ENCODE measurements at regions not wholly inside any gene's neighbourhood (a gene's known extent, or its start where the extent isn't known, plus 50 kb on each side); places are given as distances from the start of the nearest gene placed in this dataset.

- Histone ChIP-seq H3K4ac (ENCODE audit: low read length) (no peak overlapping the region), H3K14ac (ENCODE audit: low read length) (no peak overlapping the region), H3K27me3 (ENCODE audit: control insufficient read depth in 3 of 3, insufficient read depth in 3 of 3, low read depth in 1 of 3, low read length in 3 of 3) (no peaks in the 10 kb centered on the region), H3K23ac (ENCODE audit: low read depth, low read length, poor library complexity) (no peak overlapping the region), H3K9ac (ENCODE audit: low read depth, low read length, poor library complexity) (no peak overlapping the region), H2AFZ (ENCODE audit: low read length) (no peak overlapping the region), H3K79me1 (ENCODE audit: low read depth, low read length) (peaks cover 15% of the 10 kb centered on the region), H3K27ac (replicated peaks; ENCODE audit: low read length) (no peak overlapping the region), H3K36me3 (replicated peaks in 1 of 2; ENCODE audit: control insufficient read depth in 2 of 2, insufficient read depth in 2 of 2, low read length in 2 of 2) (peaks cover 89 to 97% of the 10 kb centered on the region in 2 donors), H2AK5ac (ENCODE audit: low read depth, low read length) (no peak overlapping the region), H2BK15ac (ENCODE audit: low read length) (no peak overlapping the region), H4K8ac (ENCODE audit: low read depth, low read length) (no peak overlapping the region), H3K4me3 (ENCODE audit: low read length in 2 of 2) (no peak overlapping the region), H4K91ac (ENCODE audit: low read depth, low read length, poor library complexity) (no peak overlapping the region), H2BK12ac (ENCODE audit: low read length) (no peak overlapping the region), H3K4me1 (ENCODE audit: control insufficient read depth in 2 of 2, insufficient read depth in 1 of 2, low read depth in 1 of 2, low read length in 2 of 2) (no peaks in the 10 kb centered on the region), H3K4me2 (ENCODE audit: insufficient read depth, low read length, poor library complexity, severe bottlenecking) (no peak overlapping the region), H3K18ac (ENCODE audit: low read length) (no peak overlapping the region), H2BK120ac (ENCODE audit: low read depth, low read length) (no peak overlapping the region), H3K9me3 (replicated peaks in 1 of 2; ENCODE audit: control insufficient read depth in 2 of 2, insufficient read depth in 1 of 2, low read depth in 1 of 2, low read length in 2 of 2) (peaks cover 24 to 49% of the 10 kb centered on the region in 2 donors), H2BK5ac (ENCODE audit: low read length) (no peak overlapping the region)
- WGBS, 2 donors (ENCODE audit: extremely low coverage in 2 of 2, insufficient read length in 2 of 2, insufficient replicate concordance in 1 of 2): no CpG with 5 or more reads among the region's 9 CpGs
- no peak for DNase-seq (ENCODE audit: low spot score)
Measured at GRCh38 chr19:5211217-5211822, 129.3 kb downstream of the PTPRS start.

- H3K27me3 ChIP-seq (ENCODE audit: control insufficient read depth in 3 of 3, insufficient read depth in 3 of 3, low read depth in 1 of 3, low read length in 3 of 3): no peaks in the 10 kb centered on the region
Measured at GRCh38 chr19:5210556-5210955, 130.1 kb downstream of the PTPRS start.

GRCh38 chr19:5207806-5208205, 132.8 kb downstream of the PTPRS start:
- Histone ChIP-seq H3K27me3 (ENCODE audit: control insufficient read depth in 3 of 3, insufficient read depth in 3 of 3, low read depth in 1 of 3, low read length in 3 of 3) (no peaks in the 10 kb centered on the region), H2AK5ac (ENCODE audit: low read depth, low read length) (no peak overlapping the region), H2AFZ (ENCODE audit: low read length) (no peak overlapping the region), H2BK5ac (ENCODE audit: low read length) (no peak overlapping the region), H3K4me2 (ENCODE audit: insufficient read depth, low read length, poor library complexity, severe bottlenecking) (no peak overlapping the region), H3K23ac (ENCODE audit: low read depth, low read length, poor library complexity) (peak overlapping the region; percentile 86), H2BK15ac (ENCODE audit: low read length) (no peak overlapping the region), H3K4me3 (ENCODE audit: low read length in 2 of 2) (no peak overlapping the region), H3K14ac (ENCODE audit: low read length) (no peak overlapping the region), H3K4me1 (ENCODE audit: control insufficient read depth in 2 of 2, insufficient read depth in 1 of 2, low read depth in 1 of 2, low read length in 2 of 2) (no peaks in the 10 kb centered on the region), H3K27ac (replicated peaks; ENCODE audit: low read length) (no peak overlapping the region), H3K4ac (ENCODE audit: low read length) (no peak overlapping the region), H3K18ac (ENCODE audit: low read length) (peak overlapping the region; percentile 13), H4K8ac (ENCODE audit: low read depth, low read length) (peak overlapping the region; percentile 1), H2BK12ac (ENCODE audit: low read length) (no peak overlapping the region), H3K9me3 (replicated peaks in 1 of 2; ENCODE audit: control insufficient read depth in 2 of 2, insufficient read depth in 1 of 2, low read depth in 1 of 2, low read length in 2 of 2) (peaks cover 24 to 38% of the 10 kb centered on the region in 2 donors), H2BK120ac (ENCODE audit: low read depth, low read length) (no peak overlapping the region), H3K9ac (ENCODE audit: low read depth, low read length, poor library complexity) (peak overlapping the region; percentile 38), H4K91ac (ENCODE audit: low read depth, low read length, poor library complexity) (no peak overlapping the region), H3K36me3 (replicated peaks in 1 of 2; ENCODE audit: control insufficient read depth in 2 of 2, insufficient read depth in 2 of 2, low read length in 2 of 2) (peaks cover 64 to 86% of the 10 kb centered on the region in 2 donors), H3K79me1 (ENCODE audit: low read depth, low read length) (peaks cover 11% of the 10 kb centered on the region)
- DNase-seq (ENCODE audit: low spot score): no peak
- no CpG with 5 or more reads among the region's 17 CpGs for WGBS, 2 donors (ENCODE audit: extremely low coverage in 2 of 2, insufficient read length in 2 of 2, insufficient replicate concordance in 1 of 2)

More at GRCh38 chr19:5210556-5210955, 130.1 kb downstream of the PTPRS start:
- WGBS, 2 donors (ENCODE audit: extremely low coverage in 2 of 2, insufficient read length in 2 of 2, insufficient replicate concordance in 1 of 2): no CpG with 5 or more reads among the region's 23 CpGs
- Histone ChIP-seq H2BK120ac (ENCODE audit: low read depth, low read length) (no peak overlapping the region), H2AK5ac (ENCODE audit: low read depth, low read length) (peak overlapping the region; percentile 42), H3K4me2 (ENCODE audit: insufficient read depth, low read length, poor library complexity, severe bottlenecking) (no peak overlapping the region), H2BK5ac (ENCODE audit: low read length) (no peak overlapping the region), H3K18ac (ENCODE audit: low read length) (peak overlapping the region; percentile 21), H3K36me3 (replicated peaks in 1 of 2; ENCODE audit: control insufficient read depth in 2 of 2, insufficient read depth in 2 of 2, low read length in 2 of 2) (peaks cover 83 to 97% of the 10 kb centered on the region in 2 donors), H3K4me3 (ENCODE audit: low read length in 2 of 2) (no peak overlapping the region), H3K23ac (ENCODE audit: low read depth, low read length, poor library complexity) (peak overlapping the region; percentile 4), H2BK12ac (ENCODE audit: low read length) (no peak overlapping the region), H4K8ac (ENCODE audit: low read depth, low read length) (no peak overlapping the region), H2BK15ac (ENCODE audit: low read length) (no peak overlapping the region), H2AFZ (ENCODE audit: low read length) (no peak overlapping the region), H3K4me1 (ENCODE audit: control insufficient read depth in 2 of 2, insufficient read depth in 1 of 2, low read depth in 1 of 2, low read length in 2 of 2) (no peaks in the 10 kb centered on the region), H3K14ac (ENCODE audit: low read length) (no peak overlapping the region), H3K9ac (ENCODE audit: low read depth, low read length, poor library complexity) (no peak overlapping the region), H3K9me3 (replicated peaks in 1 of 2; ENCODE audit: control insufficient read depth in 2 of 2, insufficient read depth in 1 of 2, low read depth in 1 of 2, low read length in 2 of 2) (peaks cover 24 to 49% of the 10 kb centered on the region in 2 donors), H3K27ac (replicated peaks; ENCODE audit: low read length) (no peak overlapping the region), H3K79me1 (ENCODE audit: low read depth, low read length) (peaks cover 15% of the 10 kb centered on the region), H4K91ac (ENCODE audit: low read depth, low read length, poor library complexity) (no peak overlapping the region), H3K4ac (ENCODE audit: low read length) (no peak overlapping the region)
- no peak for DNase-seq (ENCODE audit: low spot score)

GRCh38 chr19:5206751-5207075, 133.9 kb downstream of the PTPRS start:
- Histone ChIP-seq H3K9me3 (replicated peaks in 1 of 2; ENCODE audit: control insufficient read depth in 2 of 2, insufficient read depth in 1 of 2, low read depth in 1 of 2, low read length in 2 of 2) (peaks cover 21 to 40% of the 10 kb centered on the region in 2 donors), H2BK15ac (ENCODE audit: low read length) (no peak overlapping the region), H3K36me3 (replicated peaks in 1 of 2; ENCODE audit: control insufficient read depth in 2 of 2, insufficient read depth in 2 of 2, low read length in 2 of 2) (peaks cover 56 to 77% of the 10 kb centered on the region in 2 donors), H2AK5ac (ENCODE audit: low read depth, low read length) (no peak overlapping the region), H3K14ac (ENCODE audit: low read length) (peak overlapping the region; percentile 75), H3K4ac (ENCODE audit: low read length) (no peak overlapping the region), H3K4me3 (ENCODE audit: low read length in 2 of 2) (peak overlapping the region in 1 of 2 donors; percentile 32), H3K18ac (ENCODE audit: low read length) (no peak overlapping the region), H2BK12ac (ENCODE audit: low read length) (no peak overlapping the region), H2BK120ac (ENCODE audit: low read depth, low read length) (no peak overlapping the region), H3K4me1 (ENCODE audit: control insufficient read depth in 2 of 2, insufficient read depth in 1 of 2, low read depth in 1 of 2, low read length in 2 of 2) (no peaks in the 10 kb centered on the region), H3K9ac (ENCODE audit: low read depth, low read length, poor library complexity) (no peak overlapping the region), H3K79me1 (ENCODE audit: low read depth, low read length) (peaks cover 8% of the 10 kb centered on the region), H3K23ac (ENCODE audit: low read depth, low read length, poor library complexity) (no peak overlapping the region), H4K91ac (ENCODE audit: low read depth, low read length, poor library complexity) (no peak overlapping the region), H2AFZ (ENCODE audit: low read length) (no peak overlapping the region), H4K8ac (ENCODE audit: low read depth, low read length) (no peak overlapping the region), H3K4me2 (ENCODE audit: insufficient read depth, low read length, poor library complexity, severe bottlenecking) (no peak overlapping the region), H2BK5ac (ENCODE audit: low read length) (no peak overlapping the region), H3K27me3 (ENCODE audit: control insufficient read depth in 3 of 3, insufficient read depth in 3 of 3, low read depth in 1 of 3, low read length in 3 of 3) (no peaks in the 10 kb centered on the region), H3K27ac (replicated peaks; ENCODE audit: low read length) (no peak overlapping the region)
- WGBS, 2 donors (ENCODE audit: extremely low coverage in 2 of 2, insufficient read length in 2 of 2, insufficient replicate concordance in 1 of 2): no CpG with 5 or more reads among the region's 11 CpGs
- DNase-seq (ENCODE audit: low spot score): no peak

All from neuronal stem cell (in vitro differentiated cells).